Hepatocyte (in vitro differentiated cells): ENCODE measurements at regions not wholly inside any gene's neighbourhood (a gene's known extent, or its start where the extent isn't known, plus 50 kb on each side); places are given as distances from the start of the nearest gene placed in this dataset.
A peak's percentile ranks its signal among the peaks of the same experiment; 100 is the strongest.

Source experiments
- DNase-seq: peaks from one replicate; pipeline ENCODE4 v3.0.0-alpha.2; 2016; ENCODE audit warnings: low spot score
- H2AFZ ChIP-seq: fragments of 200-600 bp; sonication (generic); 2 replicates; pipeline ENCODE4 v1.6.0; 2016; ENCODE audit warnings: antibody characterized with exemption, mild to moderate bottlenecking
- H3K27ac ChIP-seq: fragments of 200-600 bp; sonication (generic); 2 replicates; pipeline ENCODE4 v1.5.1; 2016; ENCODE audit warnings: mild to moderate bottlenecking
- H3K27me3 ChIP-seq: fragments of 200-600 bp; sonication (generic); 2 replicates; pipeline ENCODE4 v1.6.1; 2016
- H3K36me3 ChIP-seq: fragments of 200-600 bp; sonication (generic); replicated peaks from 2 replicates; pipeline ENCODE4 v1.5.1; 2016; ENCODE audit warnings: low read depth; ENCODE audit not compliant: insufficient read depth
- H3K4me1 ChIP-seq: fragments of 200-600 bp; sonication (generic); 2 replicates; pipeline ENCODE4 v1.5.1; 2016; ENCODE audit warnings: mild to moderate bottlenecking, moderate library complexity; ENCODE audit not compliant: insufficient read depth
- H3K4me2 ChIP-seq: fragments of 200-600 bp; sonication (generic); 2 replicates; pipeline ENCODE4 v1.6.0; 2016
- H3K4me3 ChIP-seq: fragments of 200-600 bp; sonication (generic); 2 replicates; pipeline ENCODE4 v1.5.1; 2016; ENCODE audit warnings: mild to moderate bottlenecking
- H3K79me2 ChIP-seq: fragments of 200-600 bp; sonication (generic); 2 replicates; pipeline ENCODE4 v1.6.0; 2017; ENCODE audit warnings: mild to moderate bottlenecking
- H3K9me2 ChIP-seq: fragments of 200-600 bp; sonication (generic); replicated peaks from 2 replicates; pipeline ENCODE4 v1.6.0; 2017; ENCODE audit warnings: mild to moderate bottlenecking; ENCODE audit not compliant: insufficient read depth
- H3K9me3 ChIP-seq: fragments of 200-600 bp; sonication (generic); 2 replicates; pipeline ENCODE4 v1.5.1; 2016; ENCODE audit warnings: low read depth, mild to moderate bottlenecking
- H4K20me1 ChIP-seq: fragments of 200-600 bp; sonication (generic); 2 replicates; pipeline ENCODE4 v1.6.0; 2016; ENCODE audit warnings: mild to moderate bottlenecking; ENCODE audit not compliant: insufficient read depth, poor library complexity, severe bottlenecking
- CTCF ChIP-seq: fragments of 200-600 bp; sonication (generic); IDR thresholded peaks from 2 replicates; pipeline ENCODE4 v1.5.1; 2016; ENCODE audit warnings: antibody characterized with exemption, mild to moderate bottlenecking; ENCODE audit not compliant: poor library complexity
- EZH2 ChIP-seq: fragments of 200-600 bp; sonication (generic); IDR thresholded peaks from 2 replicates; pipeline ENCODE4 v1.6.1; 2016; ENCODE audit warnings: antibody characterized with exemption, mild to moderate bottlenecking, borderline replicate concordance
- EZH2phosphoT487 ChIP-seq: fragments of 200-600 bp; sonication (generic); IDR thresholded peaks from one replicate; pipeline ENCODE4 v1.6.1; 2018; ENCODE audit warnings: antibody characterized with exemption, mild to moderate bottlenecking, low read depth, moderate library complexity; ENCODE audit not compliant: unreplicated experiment, severe bottlenecking
- WGBS: methylation state at CpG from one replicate; pipeline ENCODE4 v1.1.6; 2016; ENCODE audit warnings: low lambda C conversion rate; ENCODE audit errors: missing lambda C conversion rate; 5-methylcytosine and 5-hydroxymethylcytosine counted together

- H3K9me3 ChIP-seq = no peaks in the 10 kb centered on the region
- WGBS = 83% methylated on average over 1 of the region's 1 CpG
- H3K9me2 ChIP-seq = no peaks in the 10 kb centered on the region
- H3K36me3 ChIP-seq = no peaks in the 10 kb centered on the region
- no peak overlapping the region for H3K4me3 ChIP-seq
- DNase-seq = no peak
- H3K27me3 ChIP-seq = no peaks in the 10 kb centered on the region
- TF ChIP-seq EZH2phosphoT487 = no peak
- TF ChIP-seq EZH2 = no peak
- TF ChIP-seq CTCF = no peak
- H4K20me1 ChIP-seq = no peaks in the 10 kb centered on the region
- peaks cover 14% of the 10 kb centered on the region for H3K4me1 ChIP-seq
- no peak overlapping the region for H2AFZ ChIP-seq
- no peak overlapping the region for H3K4me2 ChIP-seq
- no peak overlapping the region for H3K27ac ChIP-seq
- no peaks in the 10 kb centered on the region for H3K79me2 ChIP-seq
Observed at GRCh38 chr12:19844224-19844623, 404.9 kb downstream of the AEBP2 start.

GRCh38 chr12:19846574-19846973 lies 407.3 kb downstream of the AEBP2 start:
- H3K27ac ChIP-seq = peak overlapping the region; percentile 69
- H2AFZ ChIP-seq = no peak overlapping the region
- no peaks in the 10 kb centered on the region for H3K36me3 ChIP-seq
- no peak overlapping the region for H3K4me3 ChIP-seq
- no peaks in the 10 kb centered on the region for H3K27me3 ChIP-seq
- peak; percentile 25 for DNase-seq
- no peaks in the 10 kb centered on the region for H3K79me2 ChIP-seq
- peaks cover 14% of the 10 kb centered on the region for H3K4me1 ChIP-seq
- no peaks in the 10 kb centered on the region for H4K20me1 ChIP-seq
- peak overlapping the region; percentile 46 for H3K4me2 ChIP-seq
- WGBS = 39% methylated on average over 3 of the region's 3 CpGs
- TF ChIP-seq CTCF (no peak), EZH2phosphoT487 (no peak), EZH2 (no peak)
- H3K9me2 ChIP-seq = no peaks in the 10 kb centered on the region
- H3K9me3 ChIP-seq = no peaks in the 10 kb centered on the region

- Histone ChIP-seq H2AFZ (peak overlapping the region; percentile 1), H3K4me2 (peak overlapping the region; percentile 46), H3K4me3 (no peak overlapping the region), H3K36me3 (no peaks in the 10 kb centered on the region), H3K79me2 (no peaks in the 10 kb centered on the region), H3K9me2 (no peaks in the 10 kb centered on the region), H4K20me1 (no peaks in the 10 kb centered on the region), H3K27ac (peak overlapping the region; percentile 69), H3K9me3 (no peaks in the 10 kb centered on the region), H3K27me3 (no peaks in the 10 kb centered on the region), H3K4me1 (peaks cover 14% of the 10 kb centered on the region)
- DNase-seq = no peak
- WGBS = 45% methylated on average over 11 of the region's 11 CpGs
- no peak for TF ChIP-seq EZH2phosphoT487
- no peak for TF ChIP-seq CTCF
- no peak for TF ChIP-seq EZH2
Observed at GRCh38 chr12:19847294-19848059, 408.2 kb downstream of the AEBP2 start.
